Activated T-helper 1 cell treated with anti-CD3 and anti-CD28 coated beads, Interleukin-12 subunit alpha, Interleukin-12 subunit beta, Interleukin-2, Interleukin-4 antibody, amounts not matched to agents 30 ng/mL and 10 ng/mL and 1 ng/mL, durations not matched to agents 14 hours and 24 hours and 36 hours (primary cell): ENCODE measurements at regions not wholly inside any gene's neighbourhood (a gene's known extent, or its start where the extent isn't known, plus 50 kb on each side); places are given as distances from the start of the nearest gene placed in this dataset.
"Not testable (repeated sequence)": the region's sequence is repeated elsewhere in the genome, so short reads cannot be mapped to it uniquely, and the experiment has no call there.

Experiments
- DNase-seq: peaks from one replicate; pipeline ENCODE4 v3.0.0; 2021; ENCODE audit warnings: low spot score
- H3K27ac Mint-ChIP-seq: one replicate; pipeline ENCODE4 v1.8.0; 2021; ENCODE audit warnings: mild to moderate bottlenecking, mixed read lengths
- H3K27me3 Mint-ChIP-seq: one replicate; pipeline ENCODE4 v1.8.0; 2022; ENCODE audit warnings: mild to moderate bottlenecking, moderate library complexity, mixed read lengths; ENCODE audit not compliant: insufficient read depth
- H3K36me3 Mint-ChIP-seq: one replicate; pipeline ENCODE4 v1.8.0; 2021; ENCODE audit warnings: low read depth, mixed read lengths
- H3K4me1 Mint-ChIP-seq: one replicate; pipeline ENCODE4 v1.8.0; 2021; ENCODE audit warnings: low read depth, mixed read lengths
- H3K4me3 Mint-ChIP-seq: one replicate; pipeline ENCODE4 v1.8.0; 2021; ENCODE audit warnings: mild to moderate bottlenecking, moderate library complexity, mixed read lengths
- H3K9me3 Mint-ChIP-seq: one replicate; pipeline ENCODE4 v1.8.0; 2021; ENCODE audit warnings: mixed read lengths
- intact Hi-C: fragments of 100-400 bp; cut with micrococcal nuclease; formaldehyde crosslinking; loops from one replicate; pipeline ENCODE4 v1.15.1; 2024

- H3K27me3 Mint-ChIP-seq, DNase-seq, H3K9me3 Mint-ChIP-seq, H3K4me3 Mint-ChIP-seq, H3K4me1 Mint-ChIP-seq, H3K27ac Mint-ChIP-seq, intact Hi-C loops, H3K36me3 Mint-ChIP-seq: not testable (repeated sequence)
Observed at GRCh38 chr9:104368318-104368717, 135.7 kb upstream of the OR13F1 start.

- no peaks in the 10 kb centered on the region for H3K9me3 Mint-ChIP-seq
- H3K27me3 Mint-ChIP-seq, result no peaks in the 10 kb centered on the region
- no peaks in the 10 kb centered on the region for H3K4me1 Mint-ChIP-seq
- no peaks in the 10 kb centered on the region for H3K36me3 Mint-ChIP-seq
- H3K4me3 Mint-ChIP-seq, result no peak overlapping the region
- H3K27ac Mint-ChIP-seq, result no peak overlapping the region
- intact Hi-C loops, result no loop called here
- no peak for DNase-seq
Observed at GRCh38 chr9:104374711-104375110, 129.4 kb upstream of the OR13F1 start.

GRCh38 chr9:104386013-104386412 lies 118.0 kb upstream of the OR13F1 start:
- Mint-ChIP-seq H3K27me3 (no peaks in the 10 kb centered on the region), H3K36me3 (no peaks in the 10 kb centered on the region), H3K9me3 (no peaks in the 10 kb centered on the region), H3K27ac (no peak overlapping the region), H3K4me1 (no peaks in the 10 kb centered on the region), H3K4me3 (no peak overlapping the region)
- DNase-seq, result no peak
- intact Hi-C loops, result loop anchor here (5.0 kb wide), 1 partner anchor 989 kb away; no protein-coding TSS in a partner anchor

- Mint-ChIP-seq H3K4me3 (no peak overlapping the region), H3K27me3 (no peaks in the 10 kb centered on the region)
Observed at GRCh38 chr9:104386425-104387069, 117.5 kb upstream of the OR13F1 start.

GRCh38 chr9:104388071-104388470 lies 116.0 kb upstream of the OR13F1 start:
- Mint-ChIP-seq H3K36me3 (no peaks in the 10 kb centered on the region), H3K4me3 (no peak overlapping the region), H3K4me1 (no peaks in the 10 kb centered on the region), H3K27ac (no peak overlapping the region), H3K9me3 (no peaks in the 10 kb centered on the region), H3K27me3 (no peaks in the 10 kb centered on the region)
- intact Hi-C loops, result loop anchor here (5.0 kb wide), 1 partner anchor 991 kb away; no protein-coding TSS in a partner anchor
- DNase-seq, result no peak

More at GRCh38 chr9:104386425-104387069, 117.5 kb upstream of the OR13F1 start:
- Mint-ChIP-seq H3K9me3 (no peaks in the 10 kb centered on the region), H3K36me3 (no peaks in the 10 kb centered on the region), H3K27ac (no peak overlapping the region), H3K4me1 (no peaks in the 10 kb centered on the region)
- intact Hi-C loops, result loop anchor here (5.0 kb wide), 1 partner anchor 989 kb away; no protein-coding TSS in a partner anchor
- no peak for DNase-seq

GRCh38 chr9:104389341-104389740 lies 114.7 kb upstream of the OR13F1 start:
- Mint-ChIP-seq H3K27me3 (no peaks in the 10 kb centered on the region), H3K4me1 (no peaks in the 10 kb centered on the region), H3K4me3 (no peak overlapping the region), H3K36me3 (no peaks in the 10 kb centered on the region), H3K27ac (no peak overlapping the region), H3K9me3 (no peaks in the 10 kb centered on the region)
- DNase-seq, result no peak
- intact Hi-C loops, result loop anchor here (5.0 kb wide), 1 partner anchor 992 kb away; no protein-coding TSS in a partner anchor

GRCh38 chr9:104394901-104395300 lies 109.2 kb upstream of the OR13F1 start:
- H3K27me3 Mint-ChIP-seq, DNase-seq, H3K36me3 Mint-ChIP-seq, H3K9me3 Mint-ChIP-seq, H3K4me1 Mint-ChIP-seq, H3K4me3 Mint-ChIP-seq, intact Hi-C loops, H3K27ac Mint-ChIP-seq: not testable (repeated sequence)

GRCh38 chr9:104412238-104412637 lies 91.8 kb upstream of the OR13F1 start:
- Mint-ChIP-seq H3K27ac (no peak overlapping the region), H3K36me3 (no peaks in the 10 kb centered on the region), H3K4me1 (no peaks in the 10 kb centered on the region), H3K27me3 (no peaks in the 10 kb centered on the region), H3K4me3 (no peak overlapping the region), H3K9me3 (peaks cover 21% of the 10 kb centered on the region)
- DNase-seq, result no peak
- intact Hi-C loops, result no loop called here

GRCh38 chr9:104416470-104416869 lies 87.6 kb upstream of the OR13F1 start:
- H3K9me3 Mint-ChIP-seq, result peaks cover 11% of the 10 kb centered on the region
- H3K4me3 Mint-ChIP-seq, result no peak overlapping the region
- no peaks in the 10 kb centered on the region for H3K4me1 Mint-ChIP-seq
- H3K27me3 Mint-ChIP-seq, result no peaks in the 10 kb centered on the region
- no peak overlapping the region for H3K27ac Mint-ChIP-seq
- intact Hi-C loops, result no loop called here
- H3K36me3 Mint-ChIP-seq, result no peaks in the 10 kb centered on the region
- no peak for DNase-seq

- Mint-ChIP-seq H3K27me3 (no peaks in the 10 kb centered on the region), H3K27ac (no peak overlapping the region), H3K4me1 (no peaks in the 10 kb centered on the region), H3K9me3 (peaks cover 11% of the 10 kb centered on the region), H3K36me3 (no peaks in the 10 kb centered on the region), H3K4me3 (no peak overlapping the region)
- intact Hi-C loops, result no loop called here
- DNase-seq, result no peak
Observed at GRCh38 chr9:104417296-104417695, 86.8 kb upstream of the OR13F1 start.

GRCh38 chr9:104429031-104429546 lies 75.0 kb upstream of the OR13F1 start:
- no peaks in the 10 kb centered on the region for H3K4me1 Mint-ChIP-seq
- peaks cover 8% of the 10 kb centered on the region for H3K9me3 Mint-ChIP-seq
- no peaks in the 10 kb centered on the region for H3K36me3 Mint-ChIP-seq
- intact Hi-C loops, result no loop called here
- H3K27me3 Mint-ChIP-seq, result no peaks in the 10 kb centered on the region
- H3K4me3 Mint-ChIP-seq, result no peak overlapping the region
- H3K27ac Mint-ChIP-seq, result no peak overlapping the region
- no peak for DNase-seq

- intact Hi-C loops, result no loop called here
- H3K27me3 Mint-ChIP-seq, result no peaks in the 10 kb centered on the region
- H3K9me3 Mint-ChIP-seq, result peaks cover 2% of the 10 kb centered on the region
- H3K27ac Mint-ChIP-seq, result no peak overlapping the region
- DNase-seq, result no peak
- no peaks in the 10 kb centered on the region for H3K4me1 Mint-ChIP-seq
- no peaks in the 10 kb centered on the region for H3K36me3 Mint-ChIP-seq
- H3K4me3 Mint-ChIP-seq, result no peak overlapping the region
Observed at GRCh38 chr9:104435059-104435458, 69.0 kb upstream of the OR13F1 start.

GRCh38 chr9:104448036-104448435 lies 56.0 kb upstream of the OR13F1 start:
- H3K36me3 Mint-ChIP-seq, result no peaks in the 10 kb centered on the region
- no peak overlapping the region for H3K27ac Mint-ChIP-seq
- no peaks in the 10 kb centered on the region for H3K9me3 Mint-ChIP-seq
- no peak for DNase-seq
- no peaks in the 10 kb centered on the region for H3K27me3 Mint-ChIP-seq
- intact Hi-C loops, result no loop called here
- no peaks in the 10 kb centered on the region for H3K4me1 Mint-ChIP-seq
- H3K4me3 Mint-ChIP-seq, result no peak overlapping the region
